ENCODE measurements at regions not wholly inside any gene's neighbourhood (a gene's known extent, or its start where the extent isn't known, plus 50 kb on each side); places are given as distances from the start of the nearest gene placed in this dataset.
"Not testable (repeated sequence)": the region's sequence is repeated elsewhere in the genome, so short reads cannot be mapped to it uniquely, and the experiment has no call there.

- Histone ChIP-seq H3K9me3 (no peaks in the 10 kb centered on the region), H3K27ac (no peak overlapping the region), H3K27me3 (no peaks in the 10 kb centered on the region), H3K4me3 (no peak overlapping the region), H3K4me1 (no peaks in the 10 kb centered on the region), H3K36me3 (no peaks in the 10 kb centered on the region)
- no peak for TF ChIP-seq CTCF (IDR thresholded peaks at IDR 0.05)
- DNase-seq, result no peak
Measured at GRCh38 chr5:175335691-175336090, 108.3 kb downstream of the DRD1 start.

GRCh38 chr5:175331173-175332036, 112.6 kb downstream of the DRD1 start:
- not testable (repeated sequence) for H3K27me3 ChIP-seq, H3K4me3 ChIP-seq, H3K36me3 ChIP-seq, H3K4me1 ChIP-seq, H3K9me3 ChIP-seq, H3K27ac ChIP-seq, DNase-seq

- no peaks in the 10 kb centered on the region for H3K27me3 ChIP-seq
- no peak overlapping the region for H3K27ac ChIP-seq
- H3K9me3 ChIP-seq, result no peaks in the 10 kb centered on the region
- DNase-seq, result no peak
- no peaks in the 10 kb centered on the region for H3K36me3 ChIP-seq
- no peak for TF ChIP-seq POLR2A (IDR thresholded peaks at IDR 0.05)
- no peak for TF ChIP-seq CTCF (IDR thresholded peaks at IDR 0.05)
- no peak overlapping the region for H3K4me3 ChIP-seq
- H3K4me1 ChIP-seq, result no peaks in the 10 kb centered on the region
Measured at GRCh38 chr5:175329976-175330375, 114.0 kb downstream of the DRD1 start.

GRCh38 chr5:175328687-175329086, 115.3 kb downstream of the DRD1 start:
- no peak overlapping the region for H3K27ac ChIP-seq
- no peak for TF ChIP-seq POLR2A (IDR thresholded peaks at IDR 0.05)
- no peak for TF ChIP-seq CTCF (IDR thresholded peaks at IDR 0.05)
- no peaks in the 10 kb centered on the region for H3K9me3 ChIP-seq
- no peak overlapping the region for H3K4me3 ChIP-seq
- H3K36me3 ChIP-seq, result no peaks in the 10 kb centered on the region
- no peak for DNase-seq
- no peaks in the 10 kb centered on the region for H3K4me1 ChIP-seq
- H3K27me3 ChIP-seq, result no peaks in the 10 kb centered on the region

GRCh38 chr5:175328176-175328575, 115.8 kb downstream of the DRD1 start:
- DNase-seq, result no peak
- H3K4me3 ChIP-seq, result no peak overlapping the region
- no peaks in the 10 kb centered on the region for H3K27me3 ChIP-seq
- H3K36me3 ChIP-seq, result no peaks in the 10 kb centered on the region
- H3K9me3 ChIP-seq, result no peaks in the 10 kb centered on the region
- H3K27ac ChIP-seq, result no peak overlapping the region
- TF ChIP-seq POLR2A (IDR thresholded peaks at IDR 0.05) (no peak), CTCF (IDR thresholded peaks at IDR 0.05) (no peak)
- no peaks in the 10 kb centered on the region for H3K4me1 ChIP-seq

GRCh38 chr5:175325681-175326080, 118.3 kb downstream of the DRD1 start:
- TF ChIP-seq CTCF (IDR thresholded peaks at IDR 0.05), result no peak
- no peak for TF ChIP-seq POLR2A (IDR thresholded peaks at IDR 0.05)
- Histone ChIP-seq H3K9me3 (no peaks in the 10 kb centered on the region), H3K27me3 (no peaks in the 10 kb centered on the region), H3K4me3 (no peak overlapping the region), H3K36me3 (no peaks in the 10 kb centered on the region), H3K27ac (no peak overlapping the region), H3K4me1 (no peaks in the 10 kb centered on the region)
- DNase-seq, result no peak

Data from Peyer's patch (tissue), 4 donors.